Ishikawa (cell line): ENCODE measurements at regions not wholly inside any gene's neighbourhood (a gene's known extent, or its start where the extent isn't known, plus 50 kb on each side); places are given as distances from the start of the nearest gene placed in this dataset.

Experiments
- CEBPB ChIP-seq: IDR thresholded peaks from 2 replicates; pipeline ENCODE4 v1.6.1; 2012
- CREB1 ChIP-seq: IDR thresholded peaks from 2 replicates; pipeline ENCODE4 v1.6.1; 2012; ENCODE audit warnings: low read depth
- EGR1 ChIP-seq: IDR thresholded peaks from 2 replicates; pipeline ENCODE4 v1.6.1; 2012
- EP300 ChIP-seq: IDR thresholded peaks from 2 replicates; pipeline ENCODE4 v1.6.1; 2012; ENCODE audit warnings: borderline replicate concordance
- FOXM1 ChIP-seq: IDR thresholded peaks from 2 replicates; pipeline ENCODE4 v1.6.1; 2012; ENCODE audit warnings: low read depth, borderline replicate concordance
- NFIC ChIP-seq: IDR thresholded peaks from 2 replicates; pipeline ENCODE4 v1.6.1; 2012
- RAD21 ChIP-seq: IDR thresholded peaks from 2 replicates; pipeline ENCODE4 v1.6.1; 2012; ENCODE audit warnings: low read depth
- TAF1 ChIP-seq: IDR thresholded peaks from 2 replicates; pipeline ENCODE4 v1.6.1; 2012; ENCODE audit warnings: low read depth, mild to moderate bottlenecking
- TCF12 ChIP-seq: IDR thresholded peaks from 2 replicates; pipeline ENCODE4 v1.6.1; 2012; ENCODE audit warnings: low read depth
- TEAD4 ChIP-seq: IDR thresholded peaks from 2 replicates; pipeline ENCODE4 v1.6.1; 2012
- YY1 ChIP-seq: IDR thresholded peaks from 2 replicates; pipeline ENCODE4 v1.6.1; 2012; ENCODE audit warnings: low read depth
- ZBTB7A ChIP-seq: IDR thresholded peaks from 2 replicates; pipeline ENCODE4 v1.6.1; 2012; ENCODE audit warnings: low read depth
- TF ChIP-seq, protein P1 (sequence below): IDR thresholded peaks from 2 replicates; pipeline ENCODE4 v1.6.1; 2012
- TF ChIP-seq, protein P2 (sequence below): IDR thresholded peaks from 2 replicates; pipeline ENCODE4 v1.6.1; 2012; ENCODE audit warnings: low read depth, mild to moderate bottlenecking
- TF ChIP-seq, protein P3 (sequence below): IDR thresholded peaks from 2 replicates; pipeline ENCODE4 v1.6.1; 2012

DNA sequence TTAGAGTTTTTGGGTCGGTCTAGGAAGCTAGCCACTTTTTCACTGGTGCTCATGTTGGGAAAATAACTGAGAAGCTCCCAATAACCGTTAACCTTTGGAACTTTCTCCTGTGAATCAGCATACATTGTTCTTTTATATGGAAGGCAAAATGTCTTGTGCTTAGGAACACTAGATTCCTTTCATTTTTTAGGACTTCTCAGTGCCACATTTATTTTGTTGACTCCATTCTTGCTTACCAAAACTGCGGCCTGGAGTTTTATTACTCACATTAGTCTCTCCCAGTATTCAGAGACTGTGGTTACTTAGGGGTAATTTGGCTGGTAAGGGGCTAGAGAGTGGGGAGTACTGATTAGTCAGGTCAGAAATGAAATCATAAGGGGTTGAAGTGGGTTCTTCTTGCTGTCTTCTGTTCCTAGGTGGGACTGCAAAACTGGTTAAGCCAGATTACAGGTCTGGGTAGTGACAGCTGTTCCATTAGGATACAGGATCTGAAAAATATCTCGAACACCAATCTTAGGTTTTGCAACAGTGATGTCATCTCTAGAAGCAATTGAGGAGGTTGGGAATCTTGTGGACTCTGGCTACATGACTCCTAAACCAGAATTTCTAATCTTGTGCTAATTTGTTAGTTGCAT is 631.4 kb upstream of the LUZP2 start:
- TF ChIP-seq YY1: no peak
- no peak for TF ChIP-seq EGR1
- TF ChIP-seq CREB1: no peak
- TF ChIP-seq NFIC: no peak
- no peak for TF ChIP-seq CEBPB
- TF ChIP-seq, protein P1, sequence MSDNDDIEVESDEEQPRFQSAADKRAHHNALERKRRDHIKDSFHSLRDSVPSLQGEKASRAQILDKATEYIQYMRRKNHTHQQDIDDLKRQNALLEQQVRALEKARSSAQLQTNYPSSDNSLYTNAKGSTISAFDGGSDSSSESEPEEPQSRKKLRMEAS: no peak
- no peak for TF ChIP-seq TCF12
- TF ChIP-seq, protein P2, sequence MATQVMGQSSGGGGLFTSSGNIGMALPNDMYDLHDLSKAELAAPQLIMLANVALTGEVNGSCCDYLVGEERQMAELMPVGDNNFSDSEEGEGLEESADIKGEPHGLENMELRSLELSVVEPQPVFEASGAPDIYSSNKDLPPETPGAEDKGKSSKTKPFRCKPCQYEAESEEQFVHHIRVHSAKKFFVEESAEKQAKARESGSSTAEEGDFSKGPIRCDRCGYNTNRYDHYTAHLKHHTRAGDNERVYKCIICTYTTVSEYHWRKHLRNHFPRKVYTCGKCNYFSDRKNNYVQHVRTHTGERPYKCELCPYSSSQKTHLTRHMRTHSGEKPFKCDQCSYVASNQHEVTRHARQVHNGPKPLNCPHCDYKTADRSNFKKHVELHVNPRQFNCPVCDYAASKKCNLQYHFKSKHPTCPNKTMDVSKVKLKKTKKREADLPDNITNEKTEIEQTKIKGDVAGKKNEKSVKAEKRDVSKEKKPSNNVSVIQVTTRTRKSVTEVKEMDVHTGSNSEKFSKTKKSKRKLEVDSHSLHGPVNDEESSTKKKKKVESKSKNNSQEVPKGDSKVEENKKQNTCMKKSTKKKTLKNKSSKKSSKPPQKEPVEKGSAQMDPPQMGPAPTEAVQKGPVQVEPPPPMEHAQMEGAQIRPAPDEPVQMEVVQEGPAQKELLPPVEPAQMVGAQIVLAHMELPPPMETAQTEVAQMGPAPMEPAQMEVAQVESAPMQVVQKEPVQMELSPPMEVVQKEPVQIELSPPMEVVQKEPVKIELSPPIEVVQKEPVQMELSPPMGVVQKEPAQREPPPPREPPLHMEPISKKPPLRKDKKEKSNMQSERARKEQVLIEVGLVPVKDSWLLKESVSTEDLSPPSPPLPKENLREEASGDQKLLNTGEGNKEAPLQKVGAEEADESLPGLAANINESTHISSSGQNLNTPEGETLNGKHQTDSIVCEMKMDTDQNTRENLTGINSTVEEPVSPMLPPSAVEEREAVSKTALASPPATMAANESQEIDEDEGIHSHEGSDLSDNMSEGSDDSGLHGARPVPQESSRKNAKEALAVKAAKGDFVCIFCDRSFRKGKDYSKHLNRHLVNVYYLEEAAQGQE: no peak
- no peak for TF ChIP-seq ZBTB7A
- no peak for TF ChIP-seq FOXM1

DNA sequence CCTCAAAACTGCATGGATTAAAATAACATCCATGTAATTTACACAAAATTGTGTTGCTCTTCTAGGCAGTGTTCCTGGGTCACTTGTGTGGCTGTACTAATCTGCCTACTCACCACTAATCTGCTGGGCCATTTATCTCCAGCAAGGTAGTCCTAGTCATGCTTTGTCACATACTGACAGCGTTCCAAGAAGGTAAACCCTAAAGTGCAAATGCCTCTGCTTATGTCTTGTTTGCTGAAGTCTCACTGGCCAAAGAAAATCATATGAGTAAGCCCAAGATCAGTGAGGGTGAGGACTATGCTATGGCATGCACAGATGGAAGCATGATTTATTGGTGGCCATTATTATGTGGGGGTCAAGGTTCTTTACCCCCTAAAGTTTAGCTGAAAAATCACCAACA is 630.2 kb upstream of the LUZP2 start:
- TF ChIP-seq, protein P3, sequence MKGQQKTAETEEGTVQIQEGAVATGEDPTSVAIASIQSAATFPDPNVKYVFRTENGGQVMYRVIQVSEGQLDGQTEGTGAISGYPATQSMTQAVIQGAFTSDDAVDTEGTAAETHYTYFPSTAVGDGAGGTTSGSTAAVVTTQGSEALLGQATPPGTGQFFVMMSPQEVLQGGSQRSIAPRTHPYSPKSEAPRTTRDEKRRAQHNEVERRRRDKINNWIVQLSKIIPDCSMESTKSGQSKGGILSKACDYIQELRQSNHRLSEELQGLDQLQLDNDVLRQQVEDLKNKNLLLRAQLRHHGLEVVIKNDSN: no peak
- no peak for TF ChIP-seq ZBTB7A
- TF ChIP-seq, protein P2: no peak
- no peak for TF ChIP-seq CREB1
- TF ChIP-seq RAD21: no peak
- no peak for TF ChIP-seq TAF1
- no peak for TF ChIP-seq YY1
- no peak for TF ChIP-seq FOXM1
- no peak for TF ChIP-seq CEBPB
- TF ChIP-seq NFIC: no peak
- TF ChIP-seq TEAD4: no peak
- TF ChIP-seq TCF12: no peak
- no peak for TF ChIP-seq EGR1
- TF ChIP-seq, protein P1: no peak
- no peak for TF ChIP-seq EP300

DNA sequence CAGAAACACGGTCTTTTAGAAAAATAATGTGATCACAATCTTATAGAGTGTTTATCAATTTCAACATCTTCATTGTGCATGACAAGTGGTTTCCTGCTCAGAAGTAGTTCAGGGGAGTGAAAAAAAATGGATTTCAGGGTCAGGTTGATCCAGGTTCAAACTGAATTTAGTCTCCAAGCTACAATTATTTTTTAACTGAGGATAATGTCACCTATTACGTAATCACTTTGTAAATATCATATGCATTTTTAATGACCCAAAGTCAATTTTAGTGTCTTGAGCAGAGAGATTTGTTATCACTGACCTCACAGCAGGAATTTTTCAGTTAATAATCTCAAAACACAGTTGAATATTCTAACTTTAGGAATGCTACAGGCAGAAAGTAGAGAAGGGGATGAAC is 627.2 kb upstream of the LUZP2 start:
- TF ChIP-seq EGR1: no peak
- no peak for TF ChIP-seq FOXM1
- TF ChIP-seq ZBTB7A: no peak
- TF ChIP-seq NFIC: no peak
- TF ChIP-seq, protein P2: no peak
- TF ChIP-seq TCF12: no peak
- TF ChIP-seq, protein P3: no peak
- no peak for TF ChIP-seq CREB1
- TF ChIP-seq TEAD4: no peak
- TF ChIP-seq YY1: no peak
- no peak for TF ChIP-seq RAD21
- no peak for TF ChIP-seq TAF1
- TF ChIP-seq CEBPB: no peak
- TF ChIP-seq EP300: no peak
- TF ChIP-seq, protein P1: no peak

DNA sequence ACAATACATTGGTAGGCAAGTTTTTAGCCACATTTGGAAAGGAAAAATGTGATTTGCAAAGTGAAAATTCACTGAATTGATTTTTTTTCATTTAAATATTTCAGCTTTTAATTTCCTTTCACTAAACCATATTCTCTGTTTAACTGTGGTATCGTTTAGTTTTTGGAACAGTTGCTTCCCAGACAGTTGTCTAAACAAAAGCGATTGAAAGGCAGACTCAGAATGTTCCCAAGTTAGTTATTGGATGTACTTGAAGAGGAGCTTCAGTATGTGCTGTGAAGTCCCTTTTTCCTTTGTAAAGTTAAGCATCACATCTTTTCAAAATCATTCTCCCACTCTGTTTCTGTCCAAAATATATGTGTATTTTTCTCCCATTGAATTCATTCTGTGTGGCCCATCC is 623.4 kb upstream of the LUZP2 start:
- TF ChIP-seq TEAD4 (no peak), CREB1 (no peak), YY1 (no peak), EP300 (no peak), TCF12 (no peak), TAF1 (no peak), EGR1 (no peak), NFIC (no peak), FOXM1 (no peak)
- TF ChIP-seq, protein P2: no peak
- TF ChIP-seq, protein P3: no peak
- TF ChIP-seq, protein P1: no peak
